Progenitor cell of endocrine pancreas (in vitro differentiated cells): ENCODE measurements at regions not wholly inside any gene's neighbourhood (a gene's known extent, or its start where the extent isn't known, plus 50 kb on each side); places are given as distances from the start of the nearest gene placed in this dataset.

Experiments used
- DNase-seq: peaks from one replicate; pipeline ENCODE4 v3.0.0; 2021; ENCODE audit warnings: low spot score; ENCODE audit not compliant: unreplicated experiment
- H3K27ac Mint-ChIP-seq: 2 replicates; pipeline ENCODE4 v1.8.0; 2021; ENCODE audit warnings: mild to moderate bottlenecking, moderate library complexity, mixed read lengths
- H3K27me3 Mint-ChIP-seq: 2 replicates; pipeline ENCODE4 v1.8.0; 2021; ENCODE audit warnings: mixed read lengths
- H3K36me3 Mint-ChIP-seq: 2 replicates; pipeline ENCODE4 v1.8.0; 2022; ENCODE audit warnings: mixed read lengths; ENCODE audit not compliant: insufficient read depth
- H3K4me1 Mint-ChIP-seq: 2 replicates; pipeline ENCODE4 v1.8.0; 2021; ENCODE audit warnings: low read depth, mixed read lengths
- H3K4me3 Mint-ChIP-seq: 2 replicates; pipeline ENCODE4 v1.8.0; 2021; ENCODE audit warnings: low read depth, mild to moderate bottlenecking, moderate library complexity, mixed read lengths
- H3K9me3 Mint-ChIP-seq: 2 replicates; pipeline ENCODE4 v1.8.0; 2021; ENCODE audit warnings: low read depth, mixed read lengths
- TF ChIP-seq, protein P1 (sequence below): fragments of 200-600 bp; sonication (generic); IDR thresholded peaks from one replicate; pipeline ENCODE4 v1.5.0; 2021; ENCODE audit warnings: antibody characterized with exemption, mild to moderate bottlenecking; ENCODE audit not compliant: unreplicated experiment

DNA sequence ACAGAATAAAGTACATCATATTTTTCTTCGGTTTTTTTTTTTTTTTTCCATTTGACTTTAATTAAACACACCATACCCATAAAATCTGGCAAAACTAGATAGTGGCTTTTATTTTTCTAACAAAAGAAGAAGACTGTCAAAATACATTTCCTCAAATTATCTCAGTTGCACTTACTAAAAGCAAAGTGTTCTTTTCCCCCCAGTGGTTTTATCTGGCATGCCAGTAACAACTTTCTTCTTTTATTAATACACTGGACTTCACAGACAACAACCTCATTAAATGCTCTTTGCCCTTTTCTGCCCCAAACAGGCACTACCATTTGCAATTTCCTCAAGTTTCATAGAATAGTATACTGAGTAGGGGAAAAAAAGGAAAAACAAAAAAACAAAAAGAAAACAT is 1792.3 kb downstream of the EFNA5 start:
- no peaks in the 10 kb centered on the region for H3K27me3 Mint-ChIP-seq
- H3K9me3 Mint-ChIP-seq, result no peaks in the 10 kb centered on the region

DNA sequence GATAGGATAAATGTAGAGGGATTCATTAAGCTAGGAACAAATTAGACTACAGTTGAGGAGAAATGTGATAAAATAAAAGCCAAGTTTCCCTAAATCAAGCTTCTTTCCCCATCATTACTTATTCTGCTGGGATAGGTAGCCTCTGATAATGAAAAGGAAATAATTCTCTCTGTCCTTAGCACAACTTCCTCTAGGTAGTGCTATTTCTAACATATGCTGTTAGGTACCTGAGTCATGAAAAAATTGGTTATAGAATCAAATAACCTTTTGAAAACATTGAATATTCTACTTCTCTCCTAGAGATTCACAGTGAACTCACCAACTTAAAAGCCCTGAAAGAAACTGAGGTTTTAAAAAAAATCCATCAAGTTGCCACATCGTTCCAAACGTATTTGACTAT is 1793.1 kb downstream of the EFNA5 start:
- no peak overlapping the region for H3K4me3 Mint-ChIP-seq
- H3K9me3 Mint-ChIP-seq, result no peaks in the 10 kb centered on the region
- peaks cover 16% of the 10 kb centered on the region for H3K4me1 Mint-ChIP-seq
- TF ChIP-seq, protein P1, sequence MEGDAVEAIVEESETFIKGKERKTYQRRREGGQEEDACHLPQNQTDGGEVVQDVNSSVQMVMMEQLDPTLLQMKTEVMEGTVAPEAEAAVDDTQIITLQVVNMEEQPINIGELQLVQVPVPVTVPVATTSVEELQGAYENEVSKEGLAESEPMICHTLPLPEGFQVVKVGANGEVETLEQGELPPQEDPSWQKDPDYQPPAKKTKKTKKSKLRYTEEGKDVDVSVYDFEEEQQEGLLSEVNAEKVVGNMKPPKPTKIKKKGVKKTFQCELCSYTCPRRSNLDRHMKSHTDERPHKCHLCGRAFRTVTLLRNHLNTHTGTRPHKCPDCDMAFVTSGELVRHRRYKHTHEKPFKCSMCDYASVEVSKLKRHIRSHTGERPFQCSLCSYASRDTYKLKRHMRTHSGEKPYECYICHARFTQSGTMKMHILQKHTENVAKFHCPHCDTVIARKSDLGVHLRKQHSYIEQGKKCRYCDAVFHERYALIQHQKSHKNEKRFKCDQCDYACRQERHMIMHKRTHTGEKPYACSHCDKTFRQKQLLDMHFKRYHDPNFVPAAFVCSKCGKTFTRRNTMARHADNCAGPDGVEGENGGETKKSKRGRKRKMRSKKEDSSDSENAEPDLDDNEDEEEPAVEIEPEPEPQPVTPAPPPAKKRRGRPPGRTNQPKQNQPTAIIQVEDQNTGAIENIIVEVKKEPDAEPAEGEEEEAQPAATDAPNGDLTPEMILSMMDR, result peak; percentile 8
- H3K36me3 Mint-ChIP-seq, result no peaks in the 10 kb centered on the region
- H3K27ac Mint-ChIP-seq, result no peak overlapping the region
- no peaks in the 10 kb centered on the region for H3K27me3 Mint-ChIP-seq
- no peak for DNase-seq

More for the DNA sequence above, 1792.3 kb downstream of the EFNA5 start:
- H3K27ac Mint-ChIP-seq, result no peak overlapping the region
- H3K36me3 Mint-ChIP-seq, result no peaks in the 10 kb centered on the region
- TF ChIP-seq, protein P1, result peak; percentile 14
- peaks cover 8% of the 10 kb centered on the region for H3K4me1 Mint-ChIP-seq
- DNase-seq, result no peak
- H3K4me3 Mint-ChIP-seq, result no peak overlapping the region

DNA sequence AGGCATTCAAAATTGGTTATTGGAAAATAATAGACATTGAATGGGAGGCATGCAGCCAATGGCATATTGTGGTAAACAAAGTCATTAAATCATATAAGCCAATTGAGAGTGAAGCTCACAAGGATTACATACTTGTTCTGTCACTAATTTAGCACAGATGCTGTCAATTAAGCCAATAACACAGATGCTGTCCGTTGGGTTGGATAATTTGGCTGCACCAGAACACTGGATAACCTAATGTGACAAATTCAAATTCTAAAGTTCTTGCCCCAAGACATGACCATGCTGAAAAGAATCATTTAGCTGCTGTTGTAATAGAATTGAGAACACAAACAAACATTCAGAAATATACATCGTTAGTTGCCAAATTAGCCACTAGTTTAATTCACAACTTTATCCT is 1796.4 kb downstream of the EFNA5 start:
- DNase-seq, result no peak
- H3K36me3 Mint-ChIP-seq, result peaks cover 2% of the 10 kb centered on the region
- peaks cover 3% of the 10 kb centered on the region for H3K9me3 Mint-ChIP-seq
- peaks cover 20% of the 10 kb centered on the region for H3K4me1 Mint-ChIP-seq
- no peak overlapping the region for H3K4me3 Mint-ChIP-seq
- TF ChIP-seq, protein P1, result no peak
- H3K27ac Mint-ChIP-seq, result no peak overlapping the region
- H3K27me3 Mint-ChIP-seq, result no peaks in the 10 kb centered on the region

DNA sequence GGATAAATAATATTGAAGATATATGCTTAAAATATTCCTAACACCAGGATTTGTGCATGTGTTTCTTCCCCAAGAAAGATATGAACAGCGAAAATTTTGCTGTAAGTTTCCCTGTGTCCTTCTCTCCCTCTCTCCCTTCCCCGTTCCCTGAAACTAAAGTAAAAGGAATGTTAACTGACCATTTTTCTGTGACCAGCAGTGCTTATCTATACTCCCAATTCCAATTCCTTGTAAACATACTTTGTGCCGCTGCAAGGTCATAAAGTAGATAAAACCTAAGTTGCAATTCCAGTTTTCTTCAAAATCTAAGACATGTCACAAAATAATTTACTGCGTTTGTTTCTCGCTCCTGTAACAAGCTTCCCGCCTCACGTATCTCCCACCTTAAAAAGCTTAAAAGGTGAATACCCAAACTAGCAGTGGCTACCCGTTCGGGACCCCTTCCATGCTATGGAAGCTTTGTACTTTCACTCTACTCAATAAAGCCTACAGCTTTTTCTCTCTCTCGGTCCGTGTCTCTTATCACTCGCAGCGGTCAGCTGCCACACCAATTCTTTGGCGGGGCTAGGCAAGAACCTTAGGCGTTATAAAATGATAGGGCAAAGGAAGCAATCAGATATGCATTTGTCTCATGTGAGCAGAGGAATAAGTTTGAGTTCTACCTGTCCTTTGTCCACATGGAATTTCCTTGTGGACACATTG is 1798.0 kb downstream of the EFNA5 start:
- Mint-ChIP-seq H3K27me3 (no peaks in the 10 kb centered on the region), H3K36me3 (peaks cover 2% of the 10 kb centered on the region), H3K9me3 (peaks cover 3% of the 10 kb centered on the region), H3K4me1 (peaks cover 14% of the 10 kb centered on the region), H3K27ac (peak overlapping the region; percentile 73), H3K4me3 (peak overlapping the region; percentile 1)
- DNase-seq, result no peak
- TF ChIP-seq, protein P1, result no peak

DNA sequence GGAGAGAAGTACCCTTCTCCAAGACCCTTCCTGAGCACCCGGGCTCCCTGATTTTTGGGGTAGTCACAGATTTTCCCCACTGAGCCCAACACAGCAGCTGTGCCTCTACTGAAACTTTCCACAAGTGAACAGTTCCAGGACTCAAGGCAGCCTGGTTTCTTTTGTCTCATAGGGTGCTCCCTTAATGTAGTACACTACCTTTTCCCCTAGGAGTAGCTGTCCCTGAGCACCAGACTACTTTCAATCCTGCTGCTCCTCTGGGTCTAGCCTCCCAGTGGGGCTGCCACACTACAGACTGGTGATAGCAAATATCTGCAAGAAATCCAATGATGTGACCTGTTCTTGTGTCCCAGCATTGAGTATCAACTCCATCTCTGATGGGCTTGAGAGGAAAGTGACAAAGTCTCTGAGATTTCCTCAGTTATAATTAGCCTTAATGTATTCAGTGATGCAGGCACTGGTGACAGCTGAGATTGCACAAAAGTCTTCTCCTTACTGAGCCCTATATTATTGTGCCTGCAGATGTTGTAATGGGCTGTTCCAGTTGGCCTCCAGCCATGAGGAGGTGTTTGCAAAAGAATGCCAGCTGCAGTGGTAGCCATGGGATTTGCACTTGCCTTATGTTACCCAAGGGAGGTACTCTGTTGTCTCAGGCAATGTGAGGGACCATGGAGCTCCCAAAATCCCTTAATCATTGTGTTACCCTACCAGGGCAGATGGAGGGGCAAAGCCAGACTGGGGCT is 1802.5 kb downstream of the EFNA5 start:
- TF ChIP-seq, protein P1, result no peak
- Mint-ChIP-seq H3K4me1 (peaks cover 11% of the 10 kb centered on the region), H3K4me3 (no peak overlapping the region), H3K36me3 (peaks cover 5% of the 10 kb centered on the region), H3K9me3 (peaks cover 29% of the 10 kb centered on the region), H3K27me3 (no peaks in the 10 kb centered on the region), H3K27ac (no peak overlapping the region)
- DNase-seq, result no peak
